ENCODE measurements at regions not wholly inside any gene's neighbourhood (a gene's known extent, or its start where the extent isn't known, plus 50 kb on each side); places are given as distances from the start of the nearest gene placed in this dataset.

DNA sequence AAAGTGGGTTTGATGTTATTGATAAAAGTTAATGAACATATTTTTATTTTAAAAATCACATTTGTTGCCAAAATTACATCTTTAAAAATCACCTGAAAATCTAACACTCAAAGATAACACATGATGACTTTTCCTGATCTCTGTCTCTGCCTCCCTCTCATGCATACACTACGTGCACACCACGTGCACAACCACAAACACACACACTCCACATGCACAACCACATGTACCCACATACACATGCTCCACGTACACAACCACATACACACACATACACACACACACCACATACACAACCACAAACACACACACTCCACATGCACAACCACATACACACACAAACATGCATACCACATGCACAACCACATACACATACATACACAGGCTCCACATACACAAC, 61.8 kb upstream of the TMEM132C start:
- TF ChIP-seq, protein P1, sequence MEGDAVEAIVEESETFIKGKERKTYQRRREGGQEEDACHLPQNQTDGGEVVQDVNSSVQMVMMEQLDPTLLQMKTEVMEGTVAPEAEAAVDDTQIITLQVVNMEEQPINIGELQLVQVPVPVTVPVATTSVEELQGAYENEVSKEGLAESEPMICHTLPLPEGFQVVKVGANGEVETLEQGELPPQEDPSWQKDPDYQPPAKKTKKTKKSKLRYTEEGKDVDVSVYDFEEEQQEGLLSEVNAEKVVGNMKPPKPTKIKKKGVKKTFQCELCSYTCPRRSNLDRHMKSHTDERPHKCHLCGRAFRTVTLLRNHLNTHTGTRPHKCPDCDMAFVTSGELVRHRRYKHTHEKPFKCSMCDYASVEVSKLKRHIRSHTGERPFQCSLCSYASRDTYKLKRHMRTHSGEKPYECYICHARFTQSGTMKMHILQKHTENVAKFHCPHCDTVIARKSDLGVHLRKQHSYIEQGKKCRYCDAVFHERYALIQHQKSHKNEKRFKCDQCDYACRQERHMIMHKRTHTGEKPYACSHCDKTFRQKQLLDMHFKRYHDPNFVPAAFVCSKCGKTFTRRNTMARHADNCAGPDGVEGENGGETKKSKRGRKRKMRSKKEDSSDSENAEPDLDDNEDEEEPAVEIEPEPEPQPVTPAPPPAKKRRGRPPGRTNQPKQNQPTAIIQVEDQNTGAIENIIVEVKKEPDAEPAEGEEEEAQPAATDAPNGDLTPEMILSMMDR (IDR thresholded peaks at IDR 0.05): no peak
- no peak for TF ChIP-seq POLR2A (IDR thresholded peaks at IDR 0.05)
